ENCODE measurements at regions not wholly inside any gene's neighbourhood (a gene's known extent, or its start where the extent isn't known, plus 50 kb on each side); places are given as distances from the start of the nearest gene placed in this dataset.

DNA sequence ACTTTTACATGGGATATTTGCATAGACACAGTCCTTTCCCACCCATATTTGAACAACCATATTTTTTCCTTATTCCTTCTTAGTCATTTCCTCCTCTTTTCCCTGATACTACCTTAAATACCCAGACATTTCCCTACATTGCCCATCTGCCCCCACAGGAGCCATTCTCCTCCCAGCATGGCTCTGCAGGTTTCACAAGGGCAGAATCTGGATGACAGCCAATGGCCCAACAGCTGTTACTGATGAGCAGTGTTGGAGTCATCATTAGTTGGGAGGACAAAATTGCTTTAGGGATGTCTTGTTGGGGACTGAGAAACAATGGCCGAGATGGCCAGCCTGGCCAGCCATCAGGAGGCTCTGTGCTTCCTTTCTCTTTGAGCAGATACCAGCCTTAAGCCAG, 209.5 kb downstream of the KLF5 start:
- Mint-ChIP-seq H3K9me3 (peaks cover 19% of the 10 kb centered on the region), H3K36me3 (peaks cover 8% of the 10 kb centered on the region), H3K27me3 (no peaks in the 10 kb centered on the region), H3K27ac (no peak overlapping the region), H3K4me3 (no peak overlapping the region), H3K4me1 (peaks cover 3% of the 10 kb centered on the region)
- CTCF ChIA-PET = no interaction called here
- no peak for DNase-seq

DNA sequence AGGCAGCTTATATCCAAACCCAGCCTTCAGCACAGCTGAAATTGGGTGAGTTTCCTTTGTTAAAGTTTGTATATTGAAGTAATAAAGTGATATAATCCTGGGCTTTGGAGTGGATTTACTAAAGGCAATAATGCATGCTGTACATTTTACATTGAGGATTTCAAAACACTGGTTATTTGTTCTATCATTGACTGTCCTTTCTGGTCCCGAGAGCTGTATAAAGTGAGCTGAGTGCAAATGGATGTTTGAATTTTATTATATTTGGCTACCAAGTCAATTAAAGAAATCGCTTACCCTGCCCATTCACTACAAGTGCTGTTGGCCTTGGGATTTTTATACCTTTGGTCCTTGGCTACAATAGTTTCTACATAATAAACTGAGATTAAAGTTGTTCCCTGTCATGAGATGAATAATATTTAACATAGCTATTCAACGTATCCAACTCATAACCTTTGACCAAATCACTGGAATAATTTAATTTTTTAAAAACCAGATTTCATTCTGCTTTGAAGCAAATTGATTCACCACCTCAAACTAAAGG, 207.9 kb downstream of the KLF5 start:
- CTCF ChIA-PET = interaction anchor here (1.4 kb wide), 1 partner anchor 17 kb away, joined by 3 read pairs; no protein-coding TSS in a partner anchor
- no peak for DNase-seq
- Mint-ChIP-seq H3K4me3 (no peak overlapping the region), H3K4me1 (no peaks in the 10 kb centered on the region), H3K27me3 (no peaks in the 10 kb centered on the region), H3K36me3 (peaks cover 8% of the 10 kb centered on the region), H3K27ac (no peak overlapping the region), H3K9me3 (peaks cover 19% of the 10 kb centered on the region)

DNA sequence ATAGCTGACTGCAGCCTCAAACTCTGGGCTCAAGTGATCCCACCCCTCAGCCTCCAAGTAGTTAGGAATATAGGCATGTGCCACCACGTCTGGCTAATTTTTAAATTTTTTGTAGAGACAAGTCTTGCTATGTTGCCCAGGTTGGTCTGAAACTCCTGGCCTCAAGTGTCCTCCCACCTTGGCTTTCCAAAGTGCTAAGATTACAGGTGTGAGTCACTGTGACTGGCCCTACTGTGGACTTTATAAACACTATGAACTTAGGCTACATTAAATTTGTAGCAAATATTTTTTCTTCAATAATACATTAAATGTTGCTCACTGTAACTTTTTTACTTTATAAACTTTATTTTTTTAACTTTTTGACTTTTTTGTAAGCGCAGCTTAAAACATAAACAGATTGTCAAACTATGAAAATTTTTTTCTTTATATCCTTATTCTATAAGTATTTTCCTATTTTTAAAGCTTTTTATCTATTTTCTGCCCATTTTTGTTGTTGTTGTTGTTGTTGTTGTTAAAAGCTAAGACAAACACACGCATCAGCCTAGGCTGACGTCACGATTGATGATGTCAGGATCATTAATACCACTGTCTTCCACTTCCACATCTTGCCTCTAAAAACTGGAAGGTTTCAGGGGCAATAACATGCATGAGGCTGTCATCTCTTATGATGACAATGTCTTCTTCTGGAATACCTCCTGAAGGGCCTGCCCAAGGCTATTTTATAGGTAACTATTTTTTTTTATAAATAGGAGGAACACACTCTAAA, 204.2 kb downstream of the KLF5 start:
- H3K4me1 Mint-ChIP-seq = no peaks in the 10 kb centered on the region
- H3K27ac Mint-ChIP-seq = no peak overlapping the region
- DNase-seq = no peak
- H3K4me3 Mint-ChIP-seq = no peak overlapping the region
- CTCF ChIA-PET = no interaction called here
- peaks cover 9% of the 10 kb centered on the region for H3K27me3 Mint-ChIP-seq
- no peaks in the 10 kb centered on the region for H3K9me3 Mint-ChIP-seq
- no peaks in the 10 kb centered on the region for H3K36me3 Mint-ChIP-seq

DNA sequence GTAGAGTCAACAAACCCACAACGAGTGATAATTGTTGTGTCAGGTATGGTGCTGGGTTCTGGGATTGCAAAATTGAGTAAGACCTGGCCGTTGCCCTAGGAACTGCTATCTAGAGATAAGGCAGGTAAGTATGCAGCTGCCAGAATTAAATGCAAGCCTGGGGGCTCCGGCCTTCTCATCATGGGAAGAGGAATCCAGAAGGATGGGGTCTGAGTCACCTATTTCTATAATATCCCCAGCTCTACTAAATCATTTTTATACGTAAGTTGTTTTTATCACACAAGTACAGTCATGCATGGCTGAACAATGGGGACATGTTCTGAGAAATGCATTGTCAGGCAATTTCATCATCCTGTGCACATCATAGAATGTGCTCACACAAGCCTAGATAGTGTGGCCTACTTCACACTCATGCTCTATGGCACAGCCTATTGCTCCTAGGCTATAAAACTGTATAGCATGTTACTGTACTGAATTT, 203.0 kb downstream of the KLF5 start:
- no peaks in the 10 kb centered on the region for H3K4me1 Mint-ChIP-seq
- DNase-seq = no peak
- peaks cover 9% of the 10 kb centered on the region for H3K27me3 Mint-ChIP-seq
- H3K4me3 Mint-ChIP-seq = no peak overlapping the region
- CTCF ChIA-PET = no interaction called here
- no peak overlapping the region for H3K27ac Mint-ChIP-seq
- H3K9me3 Mint-ChIP-seq = no peaks in the 10 kb centered on the region
- H3K36me3 Mint-ChIP-seq = no peaks in the 10 kb centered on the region

DNA sequence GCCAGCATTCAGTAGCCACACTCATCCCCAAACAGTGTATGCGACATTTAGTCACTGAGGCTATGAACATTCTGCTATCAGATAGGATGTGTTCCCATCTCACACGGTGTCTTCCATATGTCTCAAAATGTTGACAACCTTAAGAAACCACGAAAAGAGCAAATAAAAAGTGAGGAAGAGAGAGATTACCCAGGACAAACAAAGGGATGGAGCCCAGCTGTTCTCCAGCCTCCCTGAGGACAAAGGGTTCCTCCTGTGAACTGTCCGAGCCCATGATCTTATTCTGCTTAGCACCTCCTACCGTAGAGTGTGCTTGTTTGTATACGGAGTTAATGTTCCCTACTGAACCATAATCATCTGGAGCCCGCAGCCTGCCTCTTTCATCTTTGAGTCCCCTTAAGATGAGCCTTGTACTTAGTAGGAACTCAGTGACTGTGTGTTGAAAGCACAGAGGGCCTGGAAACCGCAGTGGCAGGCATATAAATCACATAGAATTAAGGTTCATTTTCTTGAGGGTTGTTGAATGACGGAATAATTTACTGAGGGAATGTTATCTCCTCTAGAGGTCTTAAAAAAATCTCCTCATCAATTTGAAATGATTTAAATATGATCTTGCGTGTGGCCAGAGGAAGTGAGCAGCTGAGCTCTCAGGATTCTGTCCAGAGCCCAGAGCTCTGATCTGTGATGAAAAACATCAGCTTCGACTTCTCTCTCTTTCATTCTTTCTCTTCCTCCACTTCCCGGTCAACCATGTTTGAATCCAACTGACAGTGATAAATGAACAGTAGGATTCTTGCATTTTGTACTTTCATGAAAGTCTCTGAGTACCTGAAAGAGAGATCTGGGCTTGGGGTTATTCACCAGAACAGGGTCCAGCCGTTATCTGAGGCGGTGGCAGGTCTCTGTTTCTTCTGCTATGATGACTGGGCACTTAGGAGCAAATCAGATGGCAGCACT, 200.5 kb downstream of the KLF5 start:
- CTCF ChIA-PET = no interaction called here
- H3K9me3 Mint-ChIP-seq = no peaks in the 10 kb centered on the region

DNA sequence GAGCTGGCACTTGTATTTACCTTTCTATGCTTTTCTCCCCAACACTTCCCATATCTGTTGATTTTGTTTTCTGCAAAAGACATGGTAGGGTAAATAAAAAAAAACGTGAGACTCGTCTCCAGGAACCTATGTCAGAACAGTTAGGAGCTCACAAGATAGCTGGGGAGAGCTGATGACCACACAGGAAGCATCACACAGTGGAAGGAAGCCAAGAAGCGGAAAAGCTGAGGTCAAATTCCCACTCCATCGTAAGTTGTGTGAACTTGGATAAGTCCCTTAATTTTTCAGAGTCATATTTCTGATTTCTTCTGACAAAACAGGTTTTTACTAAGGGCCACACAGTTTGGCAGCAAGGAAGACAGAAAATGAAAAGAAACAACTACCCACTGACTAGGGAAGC, 199.6 kb downstream of the KLF5 start:
- Mint-ChIP-seq H3K9me3 (no peaks in the 10 kb centered on the region), H3K36me3 (no peaks in the 10 kb centered on the region), H3K27ac (no peak overlapping the region), H3K4me3 (no peak overlapping the region), H3K27me3 (peaks cover 9% of the 10 kb centered on the region), H3K4me1 (peaks cover 2% of the 10 kb centered on the region)
- CTCF ChIA-PET = no interaction called here
- no peak for DNase-seq

More for the DNA sequence above, 200.5 kb downstream of the KLF5 start:
- peaks cover 9% of the 10 kb centered on the region for H3K27me3 Mint-ChIP-seq
- no peak for DNase-seq
- no peaks in the 10 kb centered on the region for H3K36me3 Mint-ChIP-seq
- no peak overlapping the region for H3K27ac Mint-ChIP-seq
- H3K4me3 Mint-ChIP-seq = no peak overlapping the region
- peaks cover 2% of the 10 kb centered on the region for H3K4me1 Mint-ChIP-seq

DNA sequence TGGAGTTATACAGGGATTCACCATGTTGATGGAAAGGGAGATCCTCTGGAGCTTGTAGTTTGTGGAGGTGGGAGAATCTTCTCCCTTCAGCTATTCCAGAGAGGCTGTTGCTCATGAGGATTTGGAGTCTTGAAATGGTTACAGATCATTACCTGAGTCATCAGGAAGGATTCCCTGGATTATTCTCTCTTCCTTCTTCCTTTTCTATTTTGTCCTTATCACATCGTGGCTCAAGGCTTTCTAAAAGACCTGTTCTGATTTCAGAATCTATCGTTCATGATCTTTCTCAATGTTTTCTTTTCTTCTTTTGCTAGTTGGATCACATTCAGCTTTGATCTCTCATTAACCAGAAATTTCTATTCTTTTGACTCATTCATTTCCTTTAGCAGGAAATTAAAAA, 196.0 kb downstream of the KLF5 start:
- H3K36me3 Mint-ChIP-seq = no peaks in the 10 kb centered on the region
- peaks cover 4% of the 10 kb centered on the region for H3K27me3 Mint-ChIP-seq
- no peak overlapping the region for H3K4me3 Mint-ChIP-seq
- no peaks in the 10 kb centered on the region for H3K9me3 Mint-ChIP-seq
- H3K4me1 Mint-ChIP-seq = peaks cover 2% of the 10 kb centered on the region
- no peak for DNase-seq
- H3K27ac Mint-ChIP-seq = no peak overlapping the region
- CTCF ChIA-PET = no interaction called here

DNA sequence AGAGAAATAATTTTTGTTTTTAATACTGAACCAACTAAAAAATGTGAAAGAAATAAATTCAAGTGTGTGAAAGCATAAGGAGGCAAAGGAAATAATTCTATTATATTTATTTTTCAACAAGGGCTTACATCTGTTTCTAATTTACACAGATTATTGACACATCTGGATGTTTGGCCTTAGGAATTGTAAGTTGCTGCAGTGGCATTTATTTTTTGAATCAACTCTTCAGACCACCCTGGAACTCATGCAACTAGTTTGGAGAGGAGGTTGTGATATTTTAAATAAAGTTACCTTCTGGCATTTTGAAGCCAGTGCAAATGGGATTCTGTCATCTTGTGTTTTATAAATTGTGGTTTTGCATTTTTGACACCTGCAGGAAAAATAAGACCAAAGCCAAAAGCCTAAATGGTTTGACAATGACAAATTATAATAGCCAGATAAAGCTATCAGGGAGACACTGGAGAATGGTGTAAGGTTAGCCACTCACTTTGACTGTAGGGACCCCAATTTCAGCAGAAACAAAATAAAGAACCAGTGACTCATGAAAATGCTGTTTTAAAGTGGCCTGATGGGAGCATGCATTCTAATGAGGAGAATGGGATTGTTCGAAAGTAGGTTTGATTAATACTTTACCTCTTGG, 192.9 kb downstream of the KLF5 start:
- peaks cover 2% of the 10 kb centered on the region for H3K4me1 Mint-ChIP-seq
- no peak overlapping the region for H3K4me3 Mint-ChIP-seq
- CTCF ChIA-PET = no interaction called here
- no peak overlapping the region for H3K27ac Mint-ChIP-seq
- no peaks in the 10 kb centered on the region for H3K36me3 Mint-ChIP-seq
- no peak for DNase-seq
- H3K27me3 Mint-ChIP-seq = peaks cover 6% of the 10 kb centered on the region
- H3K9me3 Mint-ChIP-seq = no peaks in the 10 kb centered on the region

DNA sequence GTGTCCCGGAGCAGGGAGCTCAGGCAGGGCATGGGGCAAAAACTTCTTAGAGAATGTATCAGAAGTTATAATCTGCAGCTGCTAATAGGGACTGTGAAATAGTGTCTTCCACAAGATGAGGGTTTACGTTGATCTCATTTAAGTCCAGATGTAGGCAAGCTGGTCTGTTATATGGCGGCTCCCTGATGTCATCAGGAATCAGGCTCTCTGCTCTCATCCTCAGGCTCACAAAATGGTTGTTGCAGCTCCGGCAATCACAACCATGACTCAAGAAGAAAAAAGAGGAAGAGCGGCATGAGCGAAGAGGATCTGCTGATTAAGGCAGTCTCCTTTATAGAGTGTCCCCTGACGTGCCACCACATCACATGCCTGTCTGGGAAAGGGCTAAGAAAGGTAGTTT, 191.3 kb downstream of the KLF5 start:
- Mint-ChIP-seq H3K4me3 (no peak overlapping the region), H3K9me3 (no peaks in the 10 kb centered on the region), H3K27me3 (peaks cover 6% of the 10 kb centered on the region), H3K27ac (no peak overlapping the region), H3K36me3 (no peaks in the 10 kb centered on the region), H3K4me1 (no peaks in the 10 kb centered on the region)
- CTCF ChIA-PET = interaction anchor here (1.0 kb wide), 1 partner anchor 16 kb away, joined by 3 read pairs; no protein-coding TSS in a partner anchor
- DNase-seq = no peak

DNA sequence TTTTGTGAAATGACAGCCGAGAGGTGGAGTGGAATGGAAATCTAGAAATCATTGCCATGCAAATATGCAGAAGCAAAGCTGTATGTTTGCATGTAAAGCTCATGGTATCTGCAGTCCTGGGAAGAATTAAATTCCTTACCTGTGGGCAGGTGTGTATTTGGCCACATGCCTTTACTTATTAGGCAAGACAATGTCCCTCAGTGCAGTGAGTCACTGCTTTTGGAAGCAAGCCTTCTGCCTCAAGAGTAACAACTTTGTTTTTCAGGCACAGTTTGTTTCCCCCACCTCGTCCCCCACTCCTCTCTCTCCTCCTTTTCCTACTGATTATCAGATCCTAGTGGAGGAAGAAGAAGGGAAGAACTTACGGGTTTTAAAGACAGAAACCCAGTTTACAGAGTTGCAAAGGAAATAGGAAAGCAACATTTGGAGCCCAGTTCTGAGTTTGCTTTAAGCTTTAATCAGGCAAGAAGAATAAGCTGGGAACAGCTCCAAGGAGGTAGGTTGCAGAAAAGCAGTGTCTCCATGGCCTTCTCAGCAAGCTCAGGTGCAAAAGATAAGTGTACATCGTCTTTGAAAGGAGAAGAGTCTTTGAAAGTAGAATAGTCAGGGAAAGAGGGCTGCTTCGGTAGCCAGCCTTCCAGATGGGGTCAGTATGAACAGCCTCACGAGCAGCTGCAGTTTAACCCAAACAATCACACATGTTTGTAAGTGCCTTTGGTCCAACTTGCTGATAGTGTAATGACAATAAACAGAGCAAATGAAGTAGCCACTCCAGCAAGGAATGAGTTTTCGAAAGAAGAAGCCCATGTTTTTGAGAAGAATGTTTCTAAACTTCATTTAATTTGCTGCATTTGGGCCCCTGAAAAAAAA, 190.1 kb downstream of the KLF5 start:
- no peak overlapping the region for H3K4me3 Mint-ChIP-seq
- H3K27ac Mint-ChIP-seq = no peak overlapping the region
- peaks cover 6% of the 10 kb centered on the region for H3K27me3 Mint-ChIP-seq
- no peak for DNase-seq
- H3K36me3 Mint-ChIP-seq = no peaks in the 10 kb centered on the region
- CTCF ChIA-PET = interaction anchor here (0.7 to 1.0 kb wide), 3 partner anchors 17 to 443 kb away, joined by 3 read pairs; no protein-coding TSS in a partner anchor
- H3K9me3 Mint-ChIP-seq = no peaks in the 10 kb centered on the region
- no peaks in the 10 kb centered on the region for H3K4me1 Mint-ChIP-seq

DNA sequence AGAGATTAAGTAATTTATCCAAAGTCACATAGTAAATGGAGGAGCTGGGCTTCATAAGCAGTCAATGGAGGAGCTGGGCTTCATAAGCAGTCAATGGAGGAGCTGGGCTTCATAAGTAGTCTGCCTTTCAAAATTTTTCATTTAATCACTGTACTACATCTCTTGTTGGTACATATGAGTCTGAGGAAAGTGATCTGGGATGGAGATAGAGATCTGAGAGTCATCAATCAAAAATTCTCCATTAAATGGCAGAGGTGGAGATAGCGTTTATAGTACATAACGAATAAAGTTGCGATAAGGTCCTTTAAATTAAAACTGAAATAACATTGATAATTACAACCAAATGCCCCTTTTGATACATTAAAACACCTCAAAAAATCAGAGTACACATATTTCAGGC, 189.3 kb downstream of the KLF5 start:
- Mint-ChIP-seq H3K9me3 (no peaks in the 10 kb centered on the region), H3K27ac (no peak overlapping the region), H3K27me3 (peaks cover 6% of the 10 kb centered on the region), H3K36me3 (no peaks in the 10 kb centered on the region), H3K4me3 (no peak overlapping the region), H3K4me1 (no peaks in the 10 kb centered on the region)
- no peak for DNase-seq
- CTCF ChIA-PET = no interaction called here

DNA sequence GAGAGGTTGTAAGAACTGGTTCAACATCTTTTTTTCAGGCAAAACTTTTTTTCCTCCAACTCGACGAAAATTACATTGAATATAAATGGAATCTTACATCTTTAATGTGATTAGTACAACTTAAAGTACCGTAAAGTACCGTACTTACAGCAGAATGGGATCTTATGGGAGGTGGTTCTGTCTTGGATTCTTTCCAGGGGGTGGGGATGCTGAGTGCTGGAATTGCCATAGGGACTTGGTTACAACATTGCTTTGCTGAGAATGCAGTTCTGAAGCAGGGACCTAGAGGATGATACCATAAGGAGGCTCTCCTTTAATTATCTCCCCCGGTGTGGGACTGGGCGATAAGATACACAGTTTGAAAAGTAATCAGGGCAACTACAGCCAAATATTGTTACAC, 186.4 kb downstream of the KLF5 start:
- no peaks in the 10 kb centered on the region for H3K4me1 Mint-ChIP-seq
- H3K36me3 Mint-ChIP-seq = no peaks in the 10 kb centered on the region
- peaks cover 6% of the 10 kb centered on the region for H3K27me3 Mint-ChIP-seq
- CTCF ChIA-PET = no interaction called here
- no peak overlapping the region for H3K27ac Mint-ChIP-seq
- no peak for DNase-seq
- no peaks in the 10 kb centered on the region for H3K9me3 Mint-ChIP-seq
- no peak overlapping the region for H3K4me3 Mint-ChIP-seq

DNA sequence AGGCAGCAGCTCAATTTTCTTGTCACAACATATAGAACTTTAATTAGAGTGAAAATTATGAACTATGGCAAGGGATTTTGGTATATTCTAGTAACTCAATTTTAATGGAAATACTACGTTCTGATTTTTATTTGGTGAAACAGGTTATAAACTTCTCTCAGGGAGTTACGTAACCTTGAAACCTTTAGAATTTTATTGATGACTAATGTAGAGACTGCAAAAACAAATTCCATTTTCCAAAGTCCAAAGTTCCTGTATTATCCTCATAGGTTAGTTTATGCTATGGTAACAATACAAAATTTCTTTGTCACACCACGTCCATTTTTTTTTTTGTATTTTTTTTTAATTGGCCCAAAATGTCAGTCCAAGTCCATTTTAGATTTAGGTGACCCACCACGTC, 185.7 kb downstream of the KLF5 start:
- Mint-ChIP-seq H3K36me3 (no peaks in the 10 kb centered on the region), H3K9me3 (no peaks in the 10 kb centered on the region), H3K4me1 (no peaks in the 10 kb centered on the region), H3K4me3 (no peak overlapping the region), H3K27me3 (peaks cover 6% of the 10 kb centered on the region), H3K27ac (no peak overlapping the region)
- no peak for DNase-seq
- CTCF ChIA-PET = no interaction called here

All from activated naive CD4-positive, alpha-beta T cell treated with anti-CD3 and anti-CD28 coated beads, Interleukin-2, amount 10 ng/mL, durations not matched to agents 7 days and 5 days (primary cell).